Suprapubic skin (tissue), 4 donors: ENCODE measurements at regions not wholly inside any gene's neighbourhood (a gene's known extent, or its start where the extent isn't known, plus 50 kb on each side); places are given as distances from the start of the nearest gene placed in this dataset.

Experiments
- CTCF ChIP-seq, 2 donors: fragments of 200-600 bp in 1 of 2; fragments of 450-650 bp in 1 of 2; sonication (generic) in 1 of 2; IDR thresholded peaks; one replicate each; pipeline ENCODE4 v1.5.1; 2016 to 2019; ENCODE audit warnings: antibody characterized with exemption in 2 of 2, mild to moderate bottlenecking in 1 of 2, moderate library complexity in 1 of 2
- EP300 ChIP-seq: sonication (generic); formaldehyde crosslinking; IDR thresholded peaks from one replicate; pipeline ENCODE4 v1.6.1; 2017; ENCODE audit warnings: antibody characterized with exemption
- POLR2A ChIP-seq, 2 donors: fragments of 450-650 bp; IDR thresholded peaks; one replicate each; pipeline ENCODE4 v1.6.1; 2017; ENCODE audit warnings: antibody characterized with exemption in 2 of 2, mild to moderate bottlenecking in 2 of 2, moderate library complexity in 2 of 2
- POLR2AphosphoS5 ChIP-seq, 3 donors: sonication (generic); formaldehyde crosslinking; IDR thresholded peaks; one replicate each; pipeline ENCODE4 v1.6.1; 2017; ENCODE audit warnings: antibody characterized with exemption in 3 of 3

- TF ChIP-seq POLR2A (IDR thresholded peaks at IDR 0.05), result no peak
- no peak for TF ChIP-seq CTCF (IDR thresholded peaks at IDR 0.05)
- no peak for TF ChIP-seq POLR2AphosphoS5 (IDR thresholded peaks at IDR 0.05)
- TF ChIP-seq EP300, result no peak
Measured at GRCh38 chr13:73876323-73876722, 257.9 kb downstream of the KLF12 start.
